ENCODE measurements at regions not wholly inside any gene's neighbourhood (a gene's known extent, or its start where the extent isn't known, plus 50 kb on each side); places are given as distances from the start of the nearest gene placed in this dataset.

- no peaks in the 10 kb centered on the region for H3K36me3 ChIP-seq
- no peak for DNase-seq (ENCODE audit: extremely low spot score in 2 of 2)
- H3K27me3 ChIP-seq: no peaks in the 10 kb centered on the region
- no peaks in the 10 kb centered on the region for H3K9me3 ChIP-seq
- TF ChIP-seq POLR2A (IDR thresholded peaks at IDR 0.05) (no peak), POLR2AphosphoS5 (IDR thresholded peaks at IDR 0.05; ENCODE audit: insufficient read depth in 1 of 2, low read depth in 1 of 2) (no peak), CTCF (IDR thresholded peaks at IDR 0.05) (no peak)
- H3K4me1 ChIP-seq: no peaks in the 10 kb centered on the region
- no peak overlapping the region for H3K27ac ChIP-seq
- intact Hi-C loops (cut with DNase I): no loop called here
- H3K4me3 ChIP-seq: no peak overlapping the region
Measured at GRCh38 chr14:43535231-43535838, 971.7 kb downstream of the FSCB start.

- H3K4me3 ChIP-seq: no peak overlapping the region
- DNase-seq (ENCODE audit: extremely low spot score in 2 of 2): no peak
- no peaks in the 10 kb centered on the region for H3K4me1 ChIP-seq
- no peaks in the 10 kb centered on the region for H3K27me3 ChIP-seq
- H3K36me3 ChIP-seq: no peaks in the 10 kb centered on the region
- intact Hi-C loops (cut with DNase I): no loop called here
- no peaks in the 10 kb centered on the region for H3K9me3 ChIP-seq
- TF ChIP-seq CTCF (IDR thresholded peaks at IDR 0.05) (no peak), POLR2A (IDR thresholded peaks at IDR 0.05) (no peak), POLR2AphosphoS5 (IDR thresholded peaks at IDR 0.05; ENCODE audit: insufficient read depth in 1 of 2, low read depth in 1 of 2) (no peak)
- H3K27ac ChIP-seq: no peak overlapping the region
Measured at GRCh38 chr14:43532825-43533416, 974.2 kb downstream of the FSCB start.

- DNase-seq (ENCODE audit: extremely low spot score in 2 of 2): no peak
- Histone ChIP-seq H3K9me3 (no peaks in the 10 kb centered on the region), H3K27me3 (no peaks in the 10 kb centered on the region), H3K4me1 (no peaks in the 10 kb centered on the region), H3K4me3 (no peak overlapping the region), H3K36me3 (no peaks in the 10 kb centered on the region), H3K27ac (no peak overlapping the region)
- TF ChIP-seq CTCF (IDR thresholded peaks at IDR 0.05): no peak
- TF ChIP-seq POLR2A (IDR thresholded peaks at IDR 0.05): no peak
- TF ChIP-seq POLR2AphosphoS5 (IDR thresholded peaks at IDR 0.05; ENCODE audit: insufficient read depth in 1 of 2, low read depth in 1 of 2): no peak
- intact Hi-C loops (cut with DNase I): no loop called here
Measured at GRCh38 chr14:43528321-43528720, 978.8 kb downstream of the FSCB start.

GRCh38 chr14:43525658-43526057, 981.4 kb downstream of the FSCB start:
- no peak for TF ChIP-seq CTCF (IDR thresholded peaks at IDR 0.05)
- intact Hi-C loops (cut with DNase I): no loop called here
- DNase-seq (ENCODE audit: extremely low spot score in 2 of 2): no peak
- H3K27me3 ChIP-seq: no peaks in the 10 kb centered on the region
- H3K4me3 ChIP-seq: no peak overlapping the region
- no peaks in the 10 kb centered on the region for H3K9me3 ChIP-seq
- H3K4me1 ChIP-seq: no peaks in the 10 kb centered on the region
- H3K27ac ChIP-seq: no peak overlapping the region
- H3K36me3 ChIP-seq: no peaks in the 10 kb centered on the region

- H3K9me3 ChIP-seq: no peaks in the 10 kb centered on the region
- no peak overlapping the region for H3K27ac ChIP-seq
- intact Hi-C loops (cut with DNase I): no loop called here
- DNase-seq (ENCODE audit: extremely low spot score in 2 of 2): no peak
- H3K4me1 ChIP-seq: no peaks in the 10 kb centered on the region
- H3K36me3 ChIP-seq: no peaks in the 10 kb centered on the region
- H3K4me3 ChIP-seq: no peak overlapping the region
- no peaks in the 10 kb centered on the region for H3K27me3 ChIP-seq
- TF ChIP-seq POLR2A (IDR thresholded peaks at IDR 0.05) (no peak), CTCF (IDR thresholded peaks at IDR 0.05) (no peak)
Measured at GRCh38 chr14:43522901-43523300, 984.2 kb downstream of the FSCB start.
